Esophagus squamous epithelium (tissue), 4 donors: ENCODE measurements at regions not wholly inside any gene's neighbourhood (a gene's known extent, or its start where the extent isn't known, plus 50 kb on each side); places are given as distances from the start of the nearest gene placed in this dataset.

Experiments used
- POLR2A ChIP-seq, 4 donors: fragments of 450-650 bp; IDR thresholded peaks; one replicate each; pipeline ENCODE4 v1.6.1; 2017; ENCODE audit warnings: antibody characterized with exemption in 4 of 4, mild to moderate bottlenecking in 4 of 4, moderate library complexity in 3 of 4
- TF ChIP-seq, protein P1 (sequence below), 6 experiments: fragments of 450-650 bp in 4 of 6; fragments of 200-600 bp in 2 of 6; sonication (generic) in 2 of 6; IDR thresholded peaks; one replicate each; pipeline ENCODE4 v1.5.1; 2016 to 2019; ENCODE audit warnings: antibody characterized with exemption in 6 of 6, mild to moderate bottlenecking in 4 of 6, moderate library complexity in 4 of 6

GRCh38 chr10:23826421-23826820 lies 382.5 kb upstream of the KIAA1217 start:
- TF ChIP-seq, protein P1, sequence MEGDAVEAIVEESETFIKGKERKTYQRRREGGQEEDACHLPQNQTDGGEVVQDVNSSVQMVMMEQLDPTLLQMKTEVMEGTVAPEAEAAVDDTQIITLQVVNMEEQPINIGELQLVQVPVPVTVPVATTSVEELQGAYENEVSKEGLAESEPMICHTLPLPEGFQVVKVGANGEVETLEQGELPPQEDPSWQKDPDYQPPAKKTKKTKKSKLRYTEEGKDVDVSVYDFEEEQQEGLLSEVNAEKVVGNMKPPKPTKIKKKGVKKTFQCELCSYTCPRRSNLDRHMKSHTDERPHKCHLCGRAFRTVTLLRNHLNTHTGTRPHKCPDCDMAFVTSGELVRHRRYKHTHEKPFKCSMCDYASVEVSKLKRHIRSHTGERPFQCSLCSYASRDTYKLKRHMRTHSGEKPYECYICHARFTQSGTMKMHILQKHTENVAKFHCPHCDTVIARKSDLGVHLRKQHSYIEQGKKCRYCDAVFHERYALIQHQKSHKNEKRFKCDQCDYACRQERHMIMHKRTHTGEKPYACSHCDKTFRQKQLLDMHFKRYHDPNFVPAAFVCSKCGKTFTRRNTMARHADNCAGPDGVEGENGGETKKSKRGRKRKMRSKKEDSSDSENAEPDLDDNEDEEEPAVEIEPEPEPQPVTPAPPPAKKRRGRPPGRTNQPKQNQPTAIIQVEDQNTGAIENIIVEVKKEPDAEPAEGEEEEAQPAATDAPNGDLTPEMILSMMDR (IDR thresholded peaks at IDR 0.05): no peak
- TF ChIP-seq POLR2A (IDR thresholded peaks at IDR 0.05): no peak
